ENCODE measurements at regions not wholly inside any gene's neighbourhood (a gene's known extent, or its start where the extent isn't known, plus 50 kb on each side); places are given as distances from the start of the nearest gene placed in this dataset.
"Not testable (repeated sequence)": the region's sequence is repeated elsewhere in the genome, so short reads cannot be mapped to it uniquely, and the experiment has no call there.

DNA sequence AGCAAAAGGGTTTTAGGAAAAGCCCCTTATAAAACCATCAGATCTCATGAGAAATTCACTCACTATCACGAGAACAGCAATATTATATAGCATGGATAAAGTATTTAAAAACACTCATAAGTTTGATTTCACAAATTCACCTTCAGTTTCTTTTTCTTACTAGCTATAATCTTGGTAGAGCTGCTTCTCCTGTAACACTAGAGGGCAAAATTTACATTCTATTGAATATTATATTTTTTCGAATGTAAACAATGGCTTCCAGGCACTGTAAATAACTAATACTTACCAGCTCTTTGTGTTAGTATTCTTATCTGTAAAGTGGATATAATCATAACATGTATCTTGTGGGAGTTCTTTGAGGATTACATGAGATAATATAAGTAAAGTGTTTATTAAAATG, 259.6 kb downstream of the CCER1 start:
- Histone ChIP-seq H3K4me3 (ENCODE audit: insufficient read depth, low read length, poor library complexity, severe bottlenecking) (no peak overlapping the region), H3K9me2 (replicated peaks; ENCODE audit: insufficient read depth, low read length) (no peaks in the 10 kb centered on the region), H3K4me2 (ENCODE audit: low read depth, low read length, poor library complexity, severe bottlenecking) (no peak overlapping the region), H3K79me2 (ENCODE audit: insufficient read depth, low read length) (no peaks in the 10 kb centered on the region), H4K20me1 (ENCODE audit: low read depth, low read length) (no peaks in the 10 kb centered on the region), H3K27me3 (ENCODE audit: low read length) (no peaks in the 10 kb centered on the region), H3K9ac (ENCODE audit: low read length) (no peak overlapping the region), H3F3A (ENCODE audit: insufficient read depth) (no peaks in the 10 kb centered on the region), H3K27ac (ENCODE audit: low read depth, low read length) (no peak overlapping the region), H2AFZ (ENCODE audit: low read depth, low read length, severe bottlenecking) (no peak overlapping the region), H3K9me3 (ENCODE audit: insufficient read depth, low read length) (no peaks in the 10 kb centered on the region), H3K36me3 (ENCODE audit: low read length) (no peaks in the 10 kb centered on the region)
- TF ChIP-seq, protein P1, sequence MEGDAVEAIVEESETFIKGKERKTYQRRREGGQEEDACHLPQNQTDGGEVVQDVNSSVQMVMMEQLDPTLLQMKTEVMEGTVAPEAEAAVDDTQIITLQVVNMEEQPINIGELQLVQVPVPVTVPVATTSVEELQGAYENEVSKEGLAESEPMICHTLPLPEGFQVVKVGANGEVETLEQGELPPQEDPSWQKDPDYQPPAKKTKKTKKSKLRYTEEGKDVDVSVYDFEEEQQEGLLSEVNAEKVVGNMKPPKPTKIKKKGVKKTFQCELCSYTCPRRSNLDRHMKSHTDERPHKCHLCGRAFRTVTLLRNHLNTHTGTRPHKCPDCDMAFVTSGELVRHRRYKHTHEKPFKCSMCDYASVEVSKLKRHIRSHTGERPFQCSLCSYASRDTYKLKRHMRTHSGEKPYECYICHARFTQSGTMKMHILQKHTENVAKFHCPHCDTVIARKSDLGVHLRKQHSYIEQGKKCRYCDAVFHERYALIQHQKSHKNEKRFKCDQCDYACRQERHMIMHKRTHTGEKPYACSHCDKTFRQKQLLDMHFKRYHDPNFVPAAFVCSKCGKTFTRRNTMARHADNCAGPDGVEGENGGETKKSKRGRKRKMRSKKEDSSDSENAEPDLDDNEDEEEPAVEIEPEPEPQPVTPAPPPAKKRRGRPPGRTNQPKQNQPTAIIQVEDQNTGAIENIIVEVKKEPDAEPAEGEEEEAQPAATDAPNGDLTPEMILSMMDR (IDR thresholded peaks at IDR 0.05; ENCODE audit: insufficient read depth, low read length, poor library complexity, severe bottlenecking), result no peak
- no peak for TF ChIP-seq EZH2phosphoT487 (conservative IDR thresholded peaks at IDR 0.05; ENCODE audit: low read length)

DNA sequence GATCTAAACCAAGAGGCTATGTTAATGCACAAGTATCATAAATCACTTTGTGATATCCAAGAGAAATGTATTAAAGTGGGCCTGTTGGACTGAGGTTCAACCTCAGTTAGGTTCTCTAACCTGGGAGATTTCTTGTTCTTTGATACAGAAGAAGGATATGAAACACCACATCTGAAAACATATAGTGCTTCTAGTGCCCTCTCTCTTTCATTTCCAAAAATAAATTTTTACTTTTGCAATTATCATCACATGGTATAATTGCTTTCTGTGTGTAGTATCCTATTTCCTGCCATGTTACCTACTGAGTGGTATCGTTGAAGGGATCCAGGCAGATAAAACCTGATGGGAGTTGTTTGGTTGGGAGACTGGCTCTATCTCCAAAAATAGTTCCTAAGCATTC, 264.9 kb downstream of the CCER1 start:
- H3K27ac ChIP-seq (ENCODE audit: low read depth, low read length), result no peak overlapping the region
- H4K20me1 ChIP-seq (ENCODE audit: low read depth, low read length), result no peaks in the 10 kb centered on the region
- no peak overlapping the region for H3K4me3 ChIP-seq (ENCODE audit: insufficient read depth, low read length, poor library complexity, severe bottlenecking)
- TF ChIP-seq, protein P1 (IDR thresholded peaks at IDR 0.05; ENCODE audit: insufficient read depth, low read length, poor library complexity, severe bottlenecking), result no peak
- TF ChIP-seq EZH2phosphoT487 (conservative IDR thresholded peaks at IDR 0.05; ENCODE audit: low read length), result no peak
- H2AFZ ChIP-seq (ENCODE audit: low read depth, low read length, severe bottlenecking), result no peak overlapping the region
- H3K36me3 ChIP-seq (ENCODE audit: low read length), result no peaks in the 10 kb centered on the region
- no peak overlapping the region for H3K4me2 ChIP-seq (ENCODE audit: low read depth, low read length, poor library complexity, severe bottlenecking)
- H3F3A ChIP-seq (ENCODE audit: insufficient read depth), result no peaks in the 10 kb centered on the region
- H3K79me2 ChIP-seq (ENCODE audit: insufficient read depth, low read length), result no peaks in the 10 kb centered on the region
- H3K9ac ChIP-seq (ENCODE audit: low read length), result no peak overlapping the region
- H3K9me2 ChIP-seq (replicated peaks; ENCODE audit: insufficient read depth, low read length), result no peaks in the 10 kb centered on the region
- no peaks in the 10 kb centered on the region for H3K27me3 ChIP-seq (ENCODE audit: low read length)
- H3K9me3 ChIP-seq (ENCODE audit: insufficient read depth, low read length), result no peaks in the 10 kb centered on the region

DNA sequence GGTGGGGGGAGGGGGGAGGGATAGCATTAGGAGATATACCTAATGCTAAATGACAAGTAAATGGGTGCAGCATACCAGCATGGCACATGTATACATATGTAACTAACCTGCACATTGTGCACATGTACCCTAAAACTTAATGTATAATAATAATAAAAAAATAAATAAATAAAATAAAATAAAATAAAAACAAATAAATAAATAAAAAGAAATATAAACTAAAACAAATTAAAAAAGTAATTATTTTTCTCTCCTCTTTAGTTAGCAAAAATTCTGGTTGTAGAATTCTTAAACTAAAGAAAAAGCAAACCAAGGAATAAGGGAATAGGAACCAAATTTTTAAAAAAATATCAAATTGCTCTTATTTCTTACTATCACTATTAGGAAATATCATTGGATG, 267.3 kb downstream of the CCER1 start:
- H3F3A ChIP-seq (ENCODE audit: insufficient read depth); H3K4me3 ChIP-seq (ENCODE audit: insufficient read depth, low read length, poor library complexity, severe bottlenecking); H3K9me3 ChIP-seq (ENCODE audit: insufficient read depth, low read length); H3K27ac ChIP-seq (ENCODE audit: low read depth, low read length); H3K9me2 ChIP-seq (replicated peaks; ENCODE audit: insufficient read depth, low read length); H3K9ac ChIP-seq (ENCODE audit: low read length); H3K4me2 ChIP-seq (ENCODE audit: low read depth, low read length, poor library complexity, severe bottlenecking); H3K79me2 ChIP-seq (ENCODE audit: insufficient read depth, low read length); H3K27me3 ChIP-seq (ENCODE audit: low read length); H3K36me3 ChIP-seq (ENCODE audit: low read length); H2AFZ ChIP-seq (ENCODE audit: low read depth, low read length, severe bottlenecking); H4K20me1 ChIP-seq (ENCODE audit: low read depth, low read length): not testable (repeated sequence)

DNA sequence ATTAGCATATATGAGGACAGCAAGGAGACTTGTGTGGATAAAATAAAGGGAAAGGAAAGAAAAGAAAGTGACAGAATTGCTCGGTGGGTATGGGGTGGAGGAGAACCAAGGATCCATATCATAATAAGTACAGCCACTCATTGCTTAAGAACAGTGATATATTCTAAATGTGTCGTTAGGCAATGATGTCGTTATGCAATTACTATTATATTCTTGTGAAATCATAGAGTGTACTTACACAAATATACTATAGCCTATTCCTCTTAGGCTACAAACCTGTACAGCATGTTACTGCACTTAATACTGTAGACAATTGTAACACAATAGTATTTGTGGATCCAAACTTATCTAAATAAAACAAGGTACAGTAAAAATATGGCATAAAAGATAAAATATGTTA, 271.1 kb downstream of the CCER1 start:
- no peaks in the 10 kb centered on the region for H4K20me1 ChIP-seq (ENCODE audit: low read depth, low read length)
- H3K36me3 ChIP-seq (ENCODE audit: low read length), result no peaks in the 10 kb centered on the region
- no peaks in the 10 kb centered on the region for H3K9me3 ChIP-seq (ENCODE audit: insufficient read depth, low read length)

More for the DNA sequence above, 271.1 kb downstream of the CCER1 start:
- Histone ChIP-seq H3K9ac (ENCODE audit: low read length) (no peak overlapping the region), H3K27me3 (ENCODE audit: low read length) (no peaks in the 10 kb centered on the region), H3K9me2 (replicated peaks; ENCODE audit: insufficient read depth, low read length) (no peaks in the 10 kb centered on the region), H3K4me3 (ENCODE audit: insufficient read depth, low read length, poor library complexity, severe bottlenecking) (no peak overlapping the region), H3F3A (ENCODE audit: insufficient read depth) (no peaks in the 10 kb centered on the region), H2AFZ (ENCODE audit: low read depth, low read length, severe bottlenecking) (no peak overlapping the region), H3K79me2 (ENCODE audit: insufficient read depth, low read length) (no peaks in the 10 kb centered on the region), H3K27ac (ENCODE audit: low read depth, low read length) (no peak overlapping the region), H3K4me2 (ENCODE audit: low read depth, low read length, poor library complexity, severe bottlenecking) (no peak overlapping the region)
- TF ChIP-seq, protein P1 (IDR thresholded peaks at IDR 0.05; ENCODE audit: insufficient read depth, low read length, poor library complexity, severe bottlenecking), result no peak
- no peak for TF ChIP-seq EZH2phosphoT487 (conservative IDR thresholded peaks at IDR 0.05; ENCODE audit: low read length)
